GM19023 (cell line): ENCODE measurements at regions not wholly inside any gene's neighbourhood (a gene's known extent, or its start where the extent isn't known, plus 50 kb on each side); places are given as distances from the start of the nearest gene placed in this dataset.
"Not testable (repeated sequence)": the region's sequence is repeated elsewhere in the genome, so short reads cannot be mapped to it uniquely, and the experiment has no call there.

Experiments
- ATAC-seq: cut with Tn5 transposase; IDR thresholded peaks from one replicate; pipeline ENCODE4 v1.9.1; 2021; ENCODE audit warnings: mild to moderate bottlenecking, moderate library complexity; ENCODE audit not compliant: unreplicated experiment

DNA sequence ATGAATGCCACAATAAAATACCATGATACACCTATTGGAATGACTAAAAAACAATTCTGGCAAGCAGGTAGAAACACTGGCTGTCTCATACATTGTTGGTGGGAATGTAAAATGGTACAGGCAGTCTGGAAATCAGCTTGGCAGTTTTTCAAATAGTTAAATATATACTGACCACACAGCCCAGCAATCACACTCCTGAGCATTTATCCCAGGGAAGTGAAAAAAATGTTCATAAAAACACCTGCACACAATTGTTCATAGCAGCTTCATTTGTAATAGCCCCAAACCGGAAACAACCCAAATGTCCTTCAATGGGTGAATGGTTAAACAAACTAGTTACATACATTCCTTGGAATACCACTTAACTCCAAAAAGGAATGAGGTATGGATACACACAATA, 137.2 kb downstream of the TFCP2L1 start:
- ATAC-seq: no peak

DNA sequence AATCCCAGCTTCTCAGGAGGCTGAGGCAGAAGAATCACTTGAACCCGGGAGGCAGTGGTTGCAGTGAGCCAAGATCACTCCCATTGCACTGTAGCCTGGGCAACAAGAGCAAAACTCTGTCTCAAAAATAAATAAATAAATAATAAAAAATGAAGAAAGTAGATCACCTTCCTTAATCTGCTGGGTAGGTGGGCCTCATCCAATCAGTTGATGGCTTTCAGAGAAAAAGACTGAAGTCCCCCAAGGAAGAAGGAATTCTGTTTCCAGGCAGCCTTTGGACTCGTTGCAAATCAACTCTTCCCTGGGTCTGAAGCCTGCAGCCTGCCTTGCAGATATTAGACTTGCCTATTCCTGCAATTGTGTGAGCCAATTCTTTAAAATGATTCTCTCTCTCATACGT, 136.5 kb downstream of the TFCP2L1 start:
- ATAC-seq: no peak

DNA sequence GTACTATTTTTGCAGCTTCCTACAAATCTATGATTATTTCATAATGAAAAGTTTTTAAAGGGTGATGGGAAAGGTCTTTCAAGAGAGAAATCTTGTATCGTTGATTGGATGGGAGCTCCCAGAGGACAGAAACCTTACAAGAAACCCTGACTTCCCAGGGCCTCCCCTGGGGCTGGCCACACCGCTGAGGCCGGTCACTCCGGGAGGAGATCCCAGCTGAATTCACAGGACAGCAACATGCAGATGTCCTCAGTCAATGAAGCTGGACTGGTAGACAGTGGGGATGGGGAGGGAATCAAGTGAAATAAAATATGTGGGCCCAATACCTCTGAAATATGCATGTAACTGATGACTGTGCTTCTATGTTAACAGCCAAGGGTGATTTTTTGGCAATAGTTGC, 135.6 kb downstream of the TFCP2L1 start:
- ATAC-seq: no peak

DNA sequence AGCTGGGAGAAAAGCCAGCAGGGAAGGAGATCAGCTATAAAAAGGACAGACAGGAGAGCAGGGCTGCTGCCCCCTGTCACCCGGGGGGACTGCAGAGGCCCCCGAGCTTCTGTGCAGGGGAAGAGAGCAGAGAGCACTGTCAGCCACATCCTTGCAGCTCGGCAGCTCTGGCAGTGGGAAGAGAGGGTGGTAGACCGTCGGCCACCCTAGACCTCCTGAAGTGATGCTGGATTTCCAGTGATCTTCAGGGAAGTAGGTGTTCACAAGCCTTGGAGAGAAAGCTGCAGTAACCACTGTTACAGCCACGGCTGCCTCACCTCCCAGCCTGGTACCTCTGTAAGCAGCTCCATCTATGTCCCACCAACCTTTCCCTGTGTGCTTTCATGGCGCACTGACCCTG, 134.9 kb downstream of the TFCP2L1 start:
- ATAC-seq: no peak

DNA sequence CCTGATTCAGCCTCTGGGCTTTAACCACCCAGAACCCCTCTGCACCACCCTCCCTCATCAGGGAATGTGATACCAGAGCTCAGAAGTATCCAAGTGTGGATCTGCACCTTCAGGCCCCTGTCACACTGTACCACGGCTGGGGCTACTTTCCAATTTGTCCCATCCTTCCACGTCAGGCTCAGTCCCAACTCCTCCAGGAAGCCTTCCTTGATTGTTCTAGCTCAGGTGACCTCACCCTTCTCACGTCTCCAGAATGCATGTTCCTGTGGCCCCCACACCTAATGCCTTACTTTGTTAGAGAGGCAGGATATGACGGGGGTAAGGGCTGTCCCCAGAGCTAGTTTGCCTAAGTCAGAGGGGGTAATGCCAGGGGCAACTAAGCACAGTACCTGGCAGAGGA, 134.3 kb downstream of the TFCP2L1 start:
- ATAC-seq: no peak

DNA sequence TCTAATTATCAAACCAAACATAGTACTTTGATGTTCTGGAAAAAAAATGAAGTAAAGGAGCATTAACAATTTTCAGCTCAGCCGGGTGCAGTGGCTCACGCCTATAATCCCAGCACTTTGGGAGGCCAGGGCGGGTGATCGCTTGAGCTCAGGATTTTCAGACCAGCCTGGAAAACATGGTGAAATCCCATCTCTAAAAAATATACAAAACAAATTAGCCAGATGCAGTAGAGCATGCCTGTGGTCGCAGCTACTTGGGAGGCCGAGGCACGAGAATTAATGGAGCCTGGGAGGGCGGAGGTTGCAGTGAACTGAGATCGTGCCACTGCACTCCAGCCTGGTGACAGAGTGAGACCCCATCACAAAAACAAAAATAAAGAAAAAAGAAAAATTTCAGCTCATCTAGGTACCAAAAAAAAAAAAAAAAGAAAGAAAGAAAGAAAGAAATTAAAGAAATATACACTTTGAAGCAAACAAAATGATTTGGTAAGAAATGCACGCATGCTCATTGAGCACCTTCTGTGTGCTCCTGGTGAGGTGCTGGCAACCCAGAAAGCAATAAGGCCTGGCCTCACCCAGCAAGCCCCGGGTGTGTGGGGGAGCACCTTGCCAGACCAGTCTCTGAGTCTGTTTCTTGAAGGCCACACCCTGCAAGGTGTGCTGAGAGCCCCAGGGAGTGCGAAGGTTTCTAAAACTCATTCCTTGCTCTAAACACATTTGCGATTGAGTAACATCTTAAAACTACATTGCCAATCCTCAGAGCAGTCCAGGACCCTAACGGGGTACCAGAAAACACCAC, 133.5 kb downstream of the TFCP2L1 start:
- no peak for ATAC-seq

DNA sequence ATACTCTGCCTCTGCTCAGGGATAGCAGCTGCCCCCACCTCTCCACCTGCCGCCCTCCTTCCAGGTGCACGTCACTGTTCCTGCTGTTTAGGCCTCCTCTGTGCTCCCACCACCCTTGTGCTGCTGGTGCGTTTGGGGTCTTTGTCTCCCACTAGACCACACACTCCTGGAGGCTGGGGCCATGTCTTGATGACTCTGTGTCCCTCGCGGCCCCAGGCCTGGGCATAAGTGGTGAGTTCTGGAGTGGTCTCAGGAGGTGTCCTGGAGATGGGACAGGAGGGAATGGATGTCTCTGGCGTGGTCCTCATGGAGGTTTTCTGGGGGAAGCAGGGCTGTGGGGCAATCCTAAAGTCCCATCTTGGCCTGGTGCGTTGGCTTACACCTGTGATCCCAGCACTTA, 132.1 kb downstream of the TFCP2L1 start:
- ATAC-seq: no peak

DNA sequence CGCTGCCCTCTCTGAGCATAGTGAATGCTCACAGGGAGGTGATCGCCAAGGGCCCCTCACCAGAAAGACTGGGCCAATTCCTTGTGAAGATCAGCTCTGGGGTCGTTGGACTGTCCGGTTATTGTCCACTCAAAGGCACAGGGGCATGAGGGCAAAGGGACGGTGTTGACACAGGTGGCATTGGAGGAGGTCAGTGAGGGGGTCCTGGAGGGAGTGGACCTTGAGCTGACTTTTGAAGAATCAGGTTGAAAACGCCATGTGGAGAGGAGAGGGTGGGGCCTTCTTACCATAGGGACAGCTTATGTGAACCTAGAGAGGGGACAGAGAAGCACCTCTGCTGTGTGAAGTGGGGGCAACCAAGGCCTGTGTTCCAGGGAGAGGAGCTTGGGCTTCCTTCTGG, 131.5 kb downstream of the TFCP2L1 start:
- no peak for ATAC-seq

DNA sequence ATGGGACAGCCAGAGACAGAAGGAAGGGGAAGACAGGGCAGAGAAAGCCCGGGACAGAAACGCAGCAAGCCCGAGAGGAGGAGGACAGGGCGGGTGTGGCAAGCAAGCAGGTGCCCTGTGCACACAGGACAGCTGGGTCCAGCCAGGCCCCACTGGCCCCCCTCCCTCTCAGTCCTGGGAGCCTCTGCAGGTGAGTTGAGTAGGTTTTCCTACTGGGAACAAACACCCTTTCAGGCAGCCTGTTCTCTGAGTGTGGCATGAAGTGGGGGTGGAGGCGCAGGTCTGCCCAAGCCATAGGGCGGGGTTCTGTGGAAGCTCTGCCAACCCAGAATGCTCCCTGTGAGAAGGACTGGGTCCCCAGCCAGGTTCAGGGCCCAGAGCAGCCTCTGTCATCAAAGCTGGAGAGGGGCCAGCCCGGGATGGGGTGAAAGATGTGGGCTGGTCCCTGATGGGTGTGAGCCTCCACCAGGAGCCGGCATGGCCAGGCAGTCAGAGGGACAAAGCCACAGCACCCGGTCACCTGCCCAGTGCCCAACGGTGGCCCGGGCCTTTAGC, 129.4 kb downstream of the TFCP2L1 start:
- no peak for ATAC-seq

DNA sequence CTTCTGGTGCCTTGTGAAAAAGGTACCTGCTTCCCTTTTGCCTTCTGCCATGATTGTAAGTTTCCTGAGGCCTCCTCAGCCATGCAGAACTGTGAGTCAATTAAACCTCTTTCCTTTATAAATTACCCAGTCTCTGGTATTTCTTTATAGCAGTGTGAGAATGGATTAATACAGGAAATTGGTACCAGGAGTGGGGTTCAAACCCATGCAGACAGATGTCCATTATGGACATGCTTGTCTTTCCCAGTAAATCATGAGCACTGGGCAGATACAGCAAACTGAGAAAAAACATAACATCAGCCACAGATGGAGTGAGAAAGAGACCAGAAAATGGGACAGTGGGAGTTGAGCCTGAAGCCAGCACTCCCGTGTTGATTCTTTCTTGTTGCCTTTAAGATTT, 127.5 kb downstream of the TFCP2L1 start:
- ATAC-seq: not testable (repeated sequence)

DNA sequence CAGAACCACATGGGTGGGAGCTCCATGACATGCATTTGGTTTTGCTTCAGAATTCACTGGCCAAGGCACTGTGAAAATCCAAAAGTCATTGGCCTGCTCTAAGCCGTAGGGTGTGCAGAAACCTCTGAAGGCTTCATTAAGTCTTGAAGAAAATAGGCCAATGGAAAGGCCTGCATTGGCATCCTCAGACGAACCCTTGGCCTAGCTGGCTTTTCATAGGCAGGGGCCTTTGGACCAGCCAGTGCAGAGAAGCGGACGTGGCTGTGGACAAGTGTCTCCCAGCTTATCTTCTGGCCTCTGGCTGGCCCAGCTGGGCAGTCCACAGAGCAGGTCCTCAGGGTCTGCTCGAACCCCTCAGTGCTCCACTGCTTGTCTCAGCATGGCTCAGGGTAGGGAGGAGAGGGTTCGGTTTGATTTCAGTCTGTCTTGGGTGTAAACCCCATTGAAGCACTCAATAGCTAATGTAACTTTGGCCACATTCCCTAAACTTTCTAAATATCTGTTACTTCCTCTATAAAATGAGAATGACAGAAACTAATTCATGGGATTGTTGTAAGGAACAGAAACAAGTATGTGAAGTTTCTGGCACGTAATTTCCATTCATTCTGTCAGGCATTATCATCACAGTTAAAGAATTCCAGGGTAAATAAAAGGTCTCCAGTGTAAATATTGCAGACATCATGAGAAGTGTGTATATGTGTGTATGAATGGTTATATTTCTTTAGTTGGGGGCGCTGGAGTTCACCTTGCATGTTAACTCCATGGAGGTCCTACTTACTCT, 125.5 kb downstream of the TFCP2L1 start:
- no peak for ATAC-seq

DNA sequence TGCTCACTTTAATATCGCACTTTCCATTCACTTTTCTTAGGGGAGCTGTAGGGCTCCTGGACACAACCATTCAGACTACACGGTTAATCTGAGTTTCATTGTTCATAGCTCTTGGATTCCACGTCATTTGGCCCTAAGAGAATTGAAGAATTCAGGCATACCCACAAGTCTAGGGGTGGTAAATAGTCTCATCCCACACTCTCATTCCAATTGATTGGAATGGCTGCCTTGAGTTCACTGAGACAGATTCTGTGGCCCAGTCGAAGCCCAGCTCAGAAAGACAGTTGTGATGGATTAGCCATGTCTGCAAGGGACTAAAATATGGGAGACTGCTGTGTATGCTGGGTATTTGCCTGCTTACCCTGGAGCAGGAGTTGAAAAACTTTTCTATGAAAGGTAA, 124.6 kb downstream of the TFCP2L1 start:
- ATAC-seq: no peak

DNA sequence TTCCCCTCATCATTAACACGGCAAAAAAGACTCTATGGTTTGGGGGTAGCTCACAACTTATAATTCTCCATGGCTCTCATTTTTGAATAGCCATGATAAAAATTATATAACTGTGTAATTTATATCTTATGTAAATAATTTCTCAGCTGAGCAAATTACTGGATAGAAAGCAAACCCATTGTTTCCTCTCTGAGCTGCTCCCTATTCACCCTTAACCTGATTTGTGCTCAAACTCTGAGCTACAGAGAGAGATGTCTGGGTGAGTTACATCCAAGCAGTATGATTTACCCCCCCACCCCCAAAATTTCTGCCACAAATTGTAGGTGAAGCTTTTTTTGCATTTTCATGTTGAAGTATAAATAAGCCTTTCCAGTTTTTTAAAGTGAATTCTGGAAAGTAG, 123.7 kb downstream of the TFCP2L1 start:
- ATAC-seq: no peak

DNA sequence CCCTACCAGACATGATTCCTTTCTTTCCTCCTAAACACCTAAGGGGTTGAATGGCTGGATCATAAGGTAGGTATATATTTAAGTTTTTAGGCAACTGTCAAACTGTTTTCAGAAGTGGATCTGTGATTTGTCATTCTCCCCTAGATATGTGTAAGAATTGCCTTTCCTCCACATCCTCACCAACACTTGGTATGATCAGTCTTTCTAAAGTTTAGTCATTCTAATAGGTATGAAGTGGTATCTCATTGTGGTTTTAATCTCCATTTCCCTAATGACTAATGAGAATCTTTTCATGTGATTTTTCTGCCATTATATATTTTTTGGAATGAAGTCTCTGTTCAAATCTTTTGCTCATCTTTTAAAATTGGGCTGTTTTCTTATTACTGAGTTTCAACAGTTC, 122.1 kb downstream of the TFCP2L1 start:
- ATAC-seq: no peak

DNA sequence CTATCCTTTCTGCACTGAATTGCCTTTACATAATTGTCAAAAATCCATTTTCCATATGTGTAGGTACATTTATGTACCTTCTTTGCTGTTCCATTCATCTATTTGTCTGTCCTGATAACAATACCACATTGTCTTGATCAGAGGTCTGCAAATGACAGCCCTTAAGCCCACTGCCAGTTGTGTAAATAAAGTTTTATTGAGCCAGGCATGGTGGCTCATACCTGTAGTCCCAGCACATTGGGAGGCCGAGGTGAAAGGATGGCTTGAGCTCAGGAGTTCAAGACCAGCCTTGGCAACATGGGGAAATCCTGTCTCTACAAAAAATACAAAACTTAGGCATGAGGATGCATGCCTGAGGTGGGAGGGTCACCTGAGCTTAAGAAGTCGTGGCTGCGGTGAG, 121.0 kb downstream of the TFCP2L1 start:
- ATAC-seq: no peak

DNA sequence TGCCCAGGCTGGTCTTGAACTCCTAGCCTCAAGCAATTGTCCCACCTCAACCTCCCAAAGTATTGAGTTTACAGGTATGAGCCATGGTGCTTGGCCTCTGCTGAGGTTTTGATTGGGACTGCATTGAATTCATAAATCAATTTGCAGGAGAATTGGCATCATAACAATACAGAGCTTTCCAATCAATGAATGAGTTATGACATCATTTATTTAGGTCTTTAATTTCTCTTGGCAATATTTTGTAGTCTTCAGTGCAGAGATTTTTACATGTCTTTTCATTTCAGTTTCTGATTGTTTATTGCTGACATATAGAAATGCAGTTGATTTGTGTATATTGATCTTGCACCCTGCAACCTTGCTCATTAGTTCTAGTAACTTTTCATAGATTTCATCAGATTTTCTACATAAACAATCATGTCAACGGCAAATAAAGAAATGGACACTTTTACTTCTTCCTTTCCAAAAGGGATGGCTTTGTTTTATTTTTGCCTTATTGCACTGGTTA, 119.9 kb downstream of the TFCP2L1 start:
- no peak for ATAC-seq
